ENCODE measurements at regions not wholly inside any gene's neighbourhood (a gene's known extent, or its start where the extent isn't known, plus 50 kb on each side); places are given as distances from the start of the nearest gene placed in this dataset.

DNA sequence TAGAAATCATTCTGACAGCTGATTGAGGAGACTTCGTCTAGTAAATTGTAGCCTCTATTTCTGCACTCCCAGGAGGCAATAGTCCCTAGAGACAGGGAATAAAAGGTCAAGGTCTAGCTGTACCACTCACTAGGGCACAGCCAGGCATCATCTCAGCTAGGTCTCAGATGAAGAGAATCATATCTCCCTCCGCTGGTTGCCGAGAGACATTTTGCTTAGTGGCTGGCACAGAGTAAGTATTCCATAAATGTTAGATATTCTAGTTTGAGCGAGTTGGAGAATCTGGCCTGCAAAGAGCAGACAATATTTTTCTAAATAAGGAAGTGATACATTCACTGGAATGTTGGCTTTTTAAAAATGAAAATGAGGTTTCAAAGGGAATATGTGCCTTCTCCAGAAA is 180.4 kb upstream of the ACTBL2 start:
- no peak for TF ChIP-seq CTCF (IDR thresholded peaks at IDR 0.05; ENCODE audit: insufficient read depth, low read length)
- TF ChIP-seq GABPA (IDR thresholded peaks at IDR 0.05; ENCODE audit: low read depth), result no peak
